ENCODE measurements at regions not wholly inside any gene's neighbourhood (a gene's known extent, or its start where the extent isn't known, plus 50 kb on each side); places are given as distances from the start of the nearest gene placed in this dataset.
"Not testable (repeated sequence)": the region's sequence is repeated elsewhere in the genome, so short reads cannot be mapped to it uniquely, and the experiment has no call there.

- no peak for DNase-seq (ENCODE audit: low read depth in 4 of 4, low spot score in 2 of 4)
These were observed 285.7 kb upstream of the POU5F2 start for GRCh38 chr5:94027145-94027544.

GRCh38 chr5:94025788-94026473, 284.5 kb upstream of the POU5F2 start:
- DNase-seq (ENCODE audit: low read depth in 4 of 4, low spot score in 2 of 4) = no peak

- no peak for DNase-seq (ENCODE audit: low read depth in 4 of 4, low spot score in 2 of 4)
These were observed 283.2 kb upstream of the POU5F2 start for GRCh38 chr5:94024620-94025019.

- no peak for DNase-seq (ENCODE audit: low read depth in 4 of 4, low spot score in 2 of 4)
These were observed 282.7 kb upstream of the POU5F2 start for GRCh38 chr5:94024101-94024500.

GRCh38 chr5:94021246-94021645, 279.8 kb upstream of the POU5F2 start:
- no peak for DNase-seq (ENCODE audit: low read depth in 4 of 4, low spot score in 2 of 4)

GRCh38 chr5:94017579-94017978, 276.2 kb upstream of the POU5F2 start:
- DNase-seq (ENCODE audit: low read depth in 4 of 4, low spot score in 2 of 4) = no peak

GRCh38 chr5:94010814-94011213, 269.4 kb upstream of the POU5F2 start:
- no peak for DNase-seq (ENCODE audit: low read depth in 4 of 4, low spot score in 2 of 4)

GRCh38 chr5:94009161-94009560, 267.8 kb upstream of the POU5F2 start:
- no peak for DNase-seq (ENCODE audit: low read depth in 4 of 4, low spot score in 2 of 4)

GRCh38 chr5:93998951-93999455, 257.6 kb upstream of the POU5F2 start:
- DNase-seq (ENCODE audit: low read depth in 4 of 4, low spot score in 2 of 4) = no peak

GRCh38 chr5:93997562-93997961, 256.2 kb upstream of the POU5F2 start:
- DNase-seq (ENCODE audit: low read depth in 4 of 4, low spot score in 2 of 4) = no peak

GRCh38 chr5:93995126-93995621, 253.8 kb upstream of the POU5F2 start:
- DNase-seq (ENCODE audit: low read depth in 4 of 4, low spot score in 2 of 4) = no peak

GRCh38 chr5:93993161-93993560, 251.8 kb upstream of the POU5F2 start:
- DNase-seq (ENCODE audit: low read depth in 4 of 4, low spot score in 2 of 4) = no peak

- no peak for DNase-seq (ENCODE audit: low read depth in 4 of 4, low spot score in 2 of 4)
These were observed 249.2 kb upstream of the POU5F2 start for GRCh38 chr5:93990504-93991070.

- DNase-seq (ENCODE audit: low read depth in 4 of 4, low spot score in 2 of 4) = not testable (repeated sequence)
These were observed 244.7 kb upstream of the POU5F2 start for GRCh38 chr5:93985940-93986570.

GRCh38 chr5:93978222-93978621, 236.8 kb upstream of the POU5F2 start:
- no peak for DNase-seq (ENCODE audit: low read depth in 4 of 4, low spot score in 2 of 4)

- peak in 1 of 4 donors; percentile 1 for DNase-seq (ENCODE audit: low read depth in 4 of 4, low spot score in 2 of 4)
These were observed 226.5 kb upstream of the POU5F2 start for GRCh38 chr5:93967923-93968322.

- no peak for DNase-seq (ENCODE audit: low read depth in 4 of 4, low spot score in 2 of 4)
These were observed 223.0 kb upstream of the POU5F2 start for GRCh38 chr5:93964421-93964820.

GRCh38 chr5:93960042-93960441, 218.6 kb upstream of the POU5F2 start:
- no peak for DNase-seq (ENCODE audit: low read depth in 4 of 4, low spot score in 2 of 4)

- no peak for DNase-seq (ENCODE audit: low read depth in 4 of 4, low spot score in 2 of 4)
These were observed 214.6 kb upstream of the POU5F2 start for GRCh38 chr5:93956006-93956405.

- DNase-seq (ENCODE audit: low read depth in 4 of 4, low spot score in 2 of 4) = no peak
These were observed 213.1 kb upstream of the POU5F2 start for GRCh38 chr5:93954421-93955069.

GRCh38 chr5:93953442-93953841, 212.0 kb upstream of the POU5F2 start:
- no peak for DNase-seq (ENCODE audit: low read depth in 4 of 4, low spot score in 2 of 4)

All from left renal cortex interstitium (tissue), 4 donors.